ENCODE measurements at regions not wholly inside any gene's neighbourhood (a gene's known extent, or its start where the extent isn't known, plus 50 kb on each side); places are given as distances from the start of the nearest gene placed in this dataset.

- DNase-seq (ENCODE audit: low read depth) = no peak
- H3K4me3 ChIP-seq (ENCODE audit: low read depth, low read length) = no peak overlapping the region
- no peak for TF ChIP-seq CTCF (IDR thresholded peaks at IDR 0.05; ENCODE audit: insufficient read depth, low read length)
Measured at GRCh38 chr4:115763051-115763450, 649.6 kb upstream of the NDST4 start.

GRCh38 chr4:115759231-115759630 is 645.8 kb upstream of the NDST4 start:
- DNase-seq (ENCODE audit: low read depth) = no peak
- no peak for TF ChIP-seq CTCF (IDR thresholded peaks at IDR 0.05; ENCODE audit: insufficient read depth, low read length)
- no peak overlapping the region for H3K4me3 ChIP-seq (ENCODE audit: low read depth, low read length)

GRCh38 chr4:115749404-115749803 is 636.0 kb upstream of the NDST4 start:
- H3K4me3 ChIP-seq (ENCODE audit: low read depth, low read length) = no peak overlapping the region
- no peak for TF ChIP-seq CTCF (IDR thresholded peaks at IDR 0.05; ENCODE audit: insufficient read depth, low read length)
- no peak for DNase-seq (ENCODE audit: low read depth)

- no peak for DNase-seq (ENCODE audit: low read depth)
- no peak overlapping the region for H3K4me3 ChIP-seq (ENCODE audit: low read depth, low read length)
- TF ChIP-seq CTCF (IDR thresholded peaks at IDR 0.05; ENCODE audit: insufficient read depth, low read length) = no peak
Measured at GRCh38 chr4:115740806-115741205, 627.4 kb upstream of the NDST4 start.

- no peak for TF ChIP-seq CTCF (IDR thresholded peaks at IDR 0.05; ENCODE audit: insufficient read depth, low read length)
Measured at GRCh38 chr4:115729739-115730266, 616.4 kb upstream of the NDST4 start.

GRCh38 chr4:115723621-115724020 is 610.2 kb upstream of the NDST4 start:
- no peak for TF ChIP-seq CTCF (IDR thresholded peaks at IDR 0.05; ENCODE audit: insufficient read depth, low read length)
- no peak for DNase-seq (ENCODE audit: low read depth)

More at GRCh38 chr4:115729739-115730266, 616.4 kb upstream of the NDST4 start:
- H3K4me3 ChIP-seq (ENCODE audit: low read depth, low read length) = no peak overlapping the region
- no peak for DNase-seq (ENCODE audit: low read depth)

GRCh38 chr4:115720611-115721010 is 607.2 kb upstream of the NDST4 start:
- no peak for DNase-seq (ENCODE audit: low read depth)
- TF ChIP-seq CTCF (IDR thresholded peaks at IDR 0.05; ENCODE audit: insufficient read depth, low read length) = no peak
- H3K4me3 ChIP-seq (ENCODE audit: low read depth, low read length) = no peak overlapping the region

More at GRCh38 chr4:115723621-115724020, 610.2 kb upstream of the NDST4 start:
- H3K4me3 ChIP-seq (ENCODE audit: low read depth, low read length) = no peak overlapping the region

Data from fibroblast of the aortic adventitia (primary cell).